Thoracic aorta (tissue), 2 donors: ENCODE measurements at regions not wholly inside any gene's neighbourhood (a gene's known extent, or its start where the extent isn't known, plus 50 kb on each side); places are given as distances from the start of the nearest gene placed in this dataset.

Source experiments
- ATAC-seq: fragments of 150-250 bp; one replicate; pipeline ENCODE4 v1.8.0; 2017; ENCODE audit warnings: low read depth; ENCODE audit not compliant: insufficient number of reproducible peaks, low FRiP score
- DNase-seq: peaks from one replicate; pipeline ENCODE4 v3.0.0-alpha.2; 2020; ENCODE audit warnings: low spot score
- H3K27ac ChIP-seq, 2 donors: fragments of 200-600 bp; sonication (generic); 1 replicate in 1 of 2; 2 replicates in 1 of 2; pipeline ENCODE4 v1.5.1; 2016; ENCODE audit warnings: mild to moderate bottlenecking in 2 of 2, moderate library complexity in 2 of 2
- H3K27me3 ChIP-seq: fragments of 200-600 bp; sonication (generic); replicated peaks from 2 replicates; pipeline ENCODE4 v1.6.0; 2016; ENCODE audit warnings: mild to moderate bottlenecking; ENCODE audit not compliant: insufficient read depth
- H3K36me3 ChIP-seq: fragments of 200-600 bp; sonication (generic); one replicate; pipeline ENCODE4 v1.5.1; 2016
- H3K4me1 ChIP-seq, 2 donors: fragments of 200-600 bp; sonication (generic); 1 replicate in 1 of 2; 2 replicates in 1 of 2; pipeline versions ENCODE4 v1.5.1 to v1.6.0; 2016; ENCODE audit warnings: low read depth in 2 of 2, mild to moderate bottlenecking in 1 of 2; ENCODE audit not compliant: control insufficient read depth in 1 of 2
- H3K4me3 ChIP-seq: fragments of 200-600 bp; sonication (generic); 2 replicates; pipeline ENCODE4 v1.5.1; 2016; ENCODE audit warnings: mild to moderate bottlenecking
- H3K9me3 ChIP-seq: fragments of 200-600 bp; sonication (generic); 2 replicates; pipeline ENCODE4 v1.5.1; 2016
- TF ChIP-seq, protein P1 (sequence below): fragments of 200-600 bp; sonication (generic); IDR thresholded peaks from one replicate; pipeline ENCODE4 v1.5.1; 2019; ENCODE audit warnings: antibody characterized with exemption

DNA sequence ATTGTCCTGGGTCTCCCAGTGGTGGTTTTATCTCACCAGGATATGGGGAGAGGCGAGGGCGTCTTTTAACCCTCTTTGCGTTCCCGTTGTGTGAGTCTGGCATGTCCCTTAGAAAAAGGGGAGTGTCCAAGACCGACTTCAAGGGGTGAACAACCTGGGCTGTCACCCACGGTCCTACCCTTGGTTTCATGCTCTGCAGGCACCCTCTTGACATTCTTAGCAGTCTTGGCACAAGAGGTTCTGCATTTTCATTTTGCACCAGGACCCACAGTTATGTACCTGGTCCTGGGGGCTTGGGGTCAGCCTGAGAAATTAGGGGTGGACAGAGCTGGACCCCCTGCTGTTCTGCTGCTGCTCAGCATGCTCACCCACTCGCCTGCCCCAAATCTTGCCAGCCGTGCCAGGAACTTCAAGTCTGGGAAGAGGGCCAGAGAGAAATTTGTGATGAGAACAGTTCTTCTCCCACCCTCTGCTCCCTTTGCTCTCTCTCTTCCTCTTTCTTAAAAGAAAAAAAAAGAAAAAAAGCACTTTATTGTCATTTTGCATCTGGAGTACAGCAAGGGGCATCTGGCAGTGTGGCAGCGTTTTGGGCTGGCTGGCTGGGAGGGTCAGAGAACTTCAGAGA is 471.2 kb downstream of the MIAT start:
- Histone ChIP-seq H3K4me1 (peaks cover 7 to 10% of the 10 kb centered on the region in 2 donors), H3K36me3 (no peaks in the 10 kb centered on the region), H3K9me3 (no peaks in the 10 kb centered on the region), H3K27me3 (no peaks in the 10 kb centered on the region), H3K27ac (no peak overlapping the region), H3K4me3 (no peak overlapping the region)
- no peak for DNase-seq
- ATAC-seq = no peak
- TF ChIP-seq, protein P1, sequence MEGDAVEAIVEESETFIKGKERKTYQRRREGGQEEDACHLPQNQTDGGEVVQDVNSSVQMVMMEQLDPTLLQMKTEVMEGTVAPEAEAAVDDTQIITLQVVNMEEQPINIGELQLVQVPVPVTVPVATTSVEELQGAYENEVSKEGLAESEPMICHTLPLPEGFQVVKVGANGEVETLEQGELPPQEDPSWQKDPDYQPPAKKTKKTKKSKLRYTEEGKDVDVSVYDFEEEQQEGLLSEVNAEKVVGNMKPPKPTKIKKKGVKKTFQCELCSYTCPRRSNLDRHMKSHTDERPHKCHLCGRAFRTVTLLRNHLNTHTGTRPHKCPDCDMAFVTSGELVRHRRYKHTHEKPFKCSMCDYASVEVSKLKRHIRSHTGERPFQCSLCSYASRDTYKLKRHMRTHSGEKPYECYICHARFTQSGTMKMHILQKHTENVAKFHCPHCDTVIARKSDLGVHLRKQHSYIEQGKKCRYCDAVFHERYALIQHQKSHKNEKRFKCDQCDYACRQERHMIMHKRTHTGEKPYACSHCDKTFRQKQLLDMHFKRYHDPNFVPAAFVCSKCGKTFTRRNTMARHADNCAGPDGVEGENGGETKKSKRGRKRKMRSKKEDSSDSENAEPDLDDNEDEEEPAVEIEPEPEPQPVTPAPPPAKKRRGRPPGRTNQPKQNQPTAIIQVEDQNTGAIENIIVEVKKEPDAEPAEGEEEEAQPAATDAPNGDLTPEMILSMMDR = no peak

DNA sequence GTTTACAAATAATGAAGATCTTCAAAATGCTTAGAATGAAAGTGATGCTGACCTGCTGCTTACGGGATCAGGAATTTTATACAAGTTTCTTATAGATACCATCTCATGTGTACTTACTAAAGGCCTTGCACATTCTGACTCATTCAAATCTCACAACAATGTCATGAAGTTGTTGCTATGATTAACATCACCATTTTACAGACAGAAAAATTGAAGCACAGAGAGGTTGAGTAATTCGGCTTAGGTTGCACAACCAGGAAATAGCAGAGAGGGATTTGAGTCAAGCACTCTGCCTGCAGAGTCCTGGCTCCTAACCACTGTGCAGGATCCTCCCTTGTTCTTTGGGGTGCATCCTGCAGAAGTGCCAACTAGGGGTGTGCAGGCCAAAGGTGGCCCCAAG is 471.9 kb downstream of the MIAT start:
- no peak for ATAC-seq
- Histone ChIP-seq H3K27ac (no peak overlapping the region), H3K36me3 (no peaks in the 10 kb centered on the region), H3K27me3 (no peaks in the 10 kb centered on the region), H3K4me3 (no peak overlapping the region), H3K9me3 (no peaks in the 10 kb centered on the region), H3K4me1 (peaks cover 3 to 7% of the 10 kb centered on the region in 2 donors)
- DNase-seq = no peak
- TF ChIP-seq, protein P1 = no peak

DNA sequence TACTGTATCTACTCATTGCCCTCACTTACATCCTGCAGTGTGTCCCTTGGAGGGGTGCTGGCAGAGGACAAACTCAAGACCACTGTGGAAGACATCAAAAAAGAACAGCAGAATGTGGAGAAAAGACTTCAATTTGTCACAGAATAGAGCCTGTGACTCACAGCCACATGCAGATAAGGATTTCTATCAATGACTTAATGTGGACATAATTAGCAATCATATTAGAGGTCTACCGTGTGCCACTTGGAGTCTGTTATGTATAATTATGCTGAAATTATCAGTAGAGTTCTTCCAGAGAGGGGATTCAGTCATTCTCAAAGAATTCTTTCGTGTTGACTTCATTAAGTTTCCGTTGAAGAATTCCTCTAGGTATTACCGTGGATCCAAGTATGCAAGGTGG is 473.5 kb downstream of the MIAT start:
- Histone ChIP-seq H3K4me1 (peaks cover 11 to 19% of the 10 kb centered on the region in 2 donors), H3K36me3 (no peaks in the 10 kb centered on the region), H3K27me3 (no peaks in the 10 kb centered on the region), H3K9me3 (no peaks in the 10 kb centered on the region), H3K4me3 (no peak overlapping the region), H3K27ac (no peak overlapping the region)
- TF ChIP-seq, protein P1 = no peak
- ATAC-seq (no peak), DNase-seq (no peak)

DNA sequence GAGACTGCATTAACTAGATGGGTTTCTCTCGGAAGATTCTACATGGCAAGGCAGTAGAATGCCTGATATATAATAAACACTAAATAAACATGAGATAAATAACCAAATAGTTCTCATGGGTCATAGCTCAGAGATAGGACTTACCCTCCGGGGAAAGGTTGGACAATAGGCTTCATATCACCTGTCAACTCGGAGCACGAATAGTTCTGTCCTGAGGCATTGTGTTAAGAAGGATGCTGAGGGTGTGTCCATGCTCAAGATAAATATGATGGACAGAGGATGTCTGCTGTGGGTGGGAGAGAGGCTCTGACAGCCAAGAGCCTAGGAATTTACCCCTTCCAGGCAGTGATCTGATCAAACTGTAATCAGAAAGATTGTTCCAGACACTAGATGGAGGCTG is 474.0 kb downstream of the MIAT start:
- Histone ChIP-seq H3K4me3 (no peak overlapping the region), H3K27ac (no peak overlapping the region), H3K4me1 (peaks cover 11 to 19% of the 10 kb centered on the region in 2 donors), H3K36me3 (no peaks in the 10 kb centered on the region), H3K9me3 (no peaks in the 10 kb centered on the region), H3K27me3 (no peaks in the 10 kb centered on the region)
- DNase-seq (no peak), ATAC-seq (no peak)
- TF ChIP-seq, protein P1 = no peak

DNA sequence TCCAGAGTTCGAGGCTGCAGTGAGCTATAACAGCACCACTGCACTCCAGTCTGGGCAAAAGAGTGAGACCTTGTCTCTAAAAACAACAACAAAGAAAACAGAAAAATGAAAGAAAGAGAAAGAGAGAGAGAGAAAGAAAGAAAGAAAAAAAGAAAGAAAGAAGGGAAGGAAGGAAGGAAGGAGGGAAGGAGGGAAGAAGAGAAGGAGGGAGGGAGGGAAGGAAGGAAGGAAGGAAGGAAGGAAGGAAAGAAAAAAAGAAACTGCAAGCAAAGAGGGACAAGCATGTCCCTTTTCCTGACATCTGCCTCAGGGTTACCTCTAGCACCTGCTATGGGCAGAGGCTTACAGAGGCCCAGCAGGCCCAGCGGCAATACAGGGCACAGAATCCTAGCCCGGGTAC is 475.0 kb downstream of the MIAT start:
- Histone ChIP-seq H3K27me3 (no peaks in the 10 kb centered on the region), H3K4me3 (no peak overlapping the region), H3K9me3 (peaks cover 3% of the 10 kb centered on the region), H3K4me1 (peaks cover 11 to 19% of the 10 kb centered on the region in 2 donors), H3K27ac (no peak overlapping the region), H3K36me3 (no peaks in the 10 kb centered on the region)
- DNase-seq (no peak), ATAC-seq (no peak)
- TF ChIP-seq, protein P1 = no peak
